ENCODE measurements at regions not wholly inside any gene's neighbourhood (a gene's known extent, or its start where the extent isn't known, plus 50 kb on each side); places are given as distances from the start of the nearest gene placed in this dataset.

GRCh38 chr1:5511381-5512097, 480.7 kb downstream of the NPHP4 start:
- H3K9ac ChIP-seq (ENCODE audit: low read depth in 1 of 2, low read length in 2 of 2), result no peak overlapping the region
- WGBS, result 74% methylated on average over 9 of the region's 9 CpGs
- H3K36me3 ChIP-seq (ENCODE audit: control insufficient read depth in 4 of 4, insufficient read depth in 3 of 4, low read depth in 1 of 4, low read length in 3 of 4), result no peaks in the 10 kb centered on the region
- H3K9me3 ChIP-seq (ENCODE audit: control insufficient read depth in 4 of 4, low read length in 3 of 4), result no peaks in the 10 kb centered on the region
- H3K27ac ChIP-seq (ENCODE audit: low read depth in 1 of 2, low read length in 2 of 2), result no peak overlapping the region
- TF ChIP-seq RAD21 (IDR thresholded peaks at IDR 0.05), result no peak
- TF ChIP-seq JUND (IDR thresholded peaks at IDR 0.05), result no peak
- no peak for TF ChIP-seq FOXA2 (IDR thresholded peaks at IDR 0.05)
- no peak for TF ChIP-seq GABPA (IDR thresholded peaks at IDR 0.05 in 1 of 2, conservative IDR thresholded peaks at IDR 0.05 in 1 of 2)
- no peak for TF ChIP-seq SP1 (IDR thresholded peaks at IDR 0.05)
- TF ChIP-seq RXRA (IDR thresholded peaks at IDR 0.05), result no peak
- no peak for TF ChIP-seq HNF4A (conservative IDR thresholded peaks at IDR 0.05)
- no peak for TF ChIP-seq FOXA1 (IDR thresholded peaks at IDR 0.05)
- no peak for TF ChIP-seq EGR1 (IDR thresholded peaks at IDR 0.05; ENCODE audit: low read depth in 2 of 2)
- TF ChIP-seq ATF3 (IDR thresholded peaks at IDR 0.05), result no peak
- no peak for TF ChIP-seq ZBTB33 (IDR thresholded peaks at IDR 0.05)
- TF ChIP-seq HNF4G (IDR thresholded peaks at IDR 0.05), result no peak
- TF ChIP-seq MAX (IDR thresholded peaks at IDR 0.05), result no peak
- no peak for TF ChIP-seq YY1 (IDR thresholded peaks at IDR 0.05)
- TF ChIP-seq CTCF (IDR thresholded peaks at IDR 0.05; ENCODE audit: low read depth, low read length, missing input control), result no peak
- TF ChIP-seq NR2F2 (IDR thresholded peaks at IDR 0.05), result no peak
- TF ChIP-seq REST (IDR thresholded peaks at IDR 0.05), result no peak
- no peak for DNase-seq (ENCODE audit: low spot score)
- no peak overlapping the region for H3K4me3 ChIP-seq (ENCODE audit: low read depth in 1 of 3, low read length in 3 of 3)
- no peaks in the 10 kb centered on the region for H3K4me1 ChIP-seq (ENCODE audit: control insufficient read depth in 4 of 4, insufficient read depth in 4 of 4, low read length in 3 of 4)
- H3K27me3 ChIP-seq (ENCODE audit: control insufficient read depth in 4 of 4, insufficient read depth in 4 of 4, low read length in 3 of 4), result peaks cover 0 to 2% (median under 1%) of the 10 kb centered on the region in 4 donors
